Right hindlimb (tissue), 1 donor: ENCODE measurements at regions not wholly inside any gene's neighbourhood (a gene's known extent, or its start where the extent isn't known, plus 50 kb on each side); places are given as distances from the start of the nearest gene placed in this dataset.

Source experiments
- DNase-seq: peaks from one replicate; pipeline ENCODE4 v3.0.0-alpha.2; 2018

DNA sequence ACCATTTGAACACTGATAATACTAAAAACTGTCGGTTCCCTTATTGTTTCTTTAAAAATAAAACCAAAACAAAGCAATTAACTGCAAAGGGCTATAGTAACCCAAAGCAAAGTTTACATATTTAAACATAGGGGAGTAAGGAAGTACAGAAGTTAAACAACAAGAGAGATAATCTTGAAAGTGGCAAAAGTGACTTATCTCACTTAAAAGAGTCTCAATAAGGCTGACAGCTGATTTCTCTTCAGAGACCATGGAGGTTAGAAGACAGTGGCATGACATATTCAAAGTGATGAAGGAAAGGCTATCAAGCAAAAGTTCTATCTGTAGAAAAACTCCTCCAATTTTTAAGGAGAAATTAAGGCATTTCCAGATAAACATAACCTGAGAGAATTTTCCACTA, 233.5 kb upstream of the HDAC9 start:
- no peak for DNase-seq

DNA sequence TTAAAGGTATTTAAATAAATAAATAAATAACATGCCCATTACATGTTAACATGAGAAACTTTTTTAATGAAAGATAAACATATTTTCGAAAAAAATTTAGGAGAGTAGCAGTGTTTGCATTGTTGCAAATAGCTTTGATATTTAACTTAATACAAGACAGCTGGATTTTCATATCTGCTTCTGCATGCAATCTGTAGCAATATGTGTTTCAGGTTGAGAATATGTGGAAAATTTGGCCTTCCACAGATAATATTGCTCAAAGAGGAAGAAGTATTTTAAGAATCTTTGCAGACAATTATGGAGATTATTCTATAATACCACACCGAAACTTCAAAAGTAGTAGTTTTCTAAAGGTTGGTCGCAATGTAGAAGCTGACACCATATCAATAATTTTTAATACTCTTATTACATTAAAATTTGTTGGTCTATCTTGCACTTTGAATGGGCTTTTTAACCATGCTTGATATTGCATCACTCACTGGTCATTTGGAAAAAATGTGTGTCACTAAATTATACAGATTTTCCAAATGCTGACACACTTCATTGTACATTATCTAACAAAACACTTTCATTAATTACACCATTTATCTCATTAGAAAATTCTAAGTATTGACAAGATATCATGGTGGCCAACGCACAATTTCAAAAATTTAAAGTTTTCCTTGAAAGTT, 229.8 kb upstream of the HDAC9 start:
- no peak for DNase-seq

DNA sequence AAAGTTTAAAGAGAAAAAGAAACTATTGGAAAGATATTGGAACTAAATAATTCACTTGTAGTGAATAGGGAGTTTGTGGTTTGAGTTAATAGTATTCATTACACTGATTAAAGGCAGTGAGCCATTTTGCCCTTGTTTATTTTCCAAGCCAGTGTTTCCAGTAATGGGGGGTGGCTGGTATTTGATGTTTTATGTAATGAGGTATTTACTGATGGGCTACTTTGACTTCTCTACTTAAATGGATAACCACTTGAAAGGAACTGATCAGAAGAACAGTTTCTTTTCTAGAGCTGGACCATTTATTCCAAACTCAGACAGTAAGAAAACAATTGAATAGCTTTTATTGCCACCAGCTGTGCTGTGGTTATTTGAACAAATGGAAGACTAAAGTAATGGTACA, 227.0 kb upstream of the HDAC9 start:
- DNase-seq = no peak

DNA sequence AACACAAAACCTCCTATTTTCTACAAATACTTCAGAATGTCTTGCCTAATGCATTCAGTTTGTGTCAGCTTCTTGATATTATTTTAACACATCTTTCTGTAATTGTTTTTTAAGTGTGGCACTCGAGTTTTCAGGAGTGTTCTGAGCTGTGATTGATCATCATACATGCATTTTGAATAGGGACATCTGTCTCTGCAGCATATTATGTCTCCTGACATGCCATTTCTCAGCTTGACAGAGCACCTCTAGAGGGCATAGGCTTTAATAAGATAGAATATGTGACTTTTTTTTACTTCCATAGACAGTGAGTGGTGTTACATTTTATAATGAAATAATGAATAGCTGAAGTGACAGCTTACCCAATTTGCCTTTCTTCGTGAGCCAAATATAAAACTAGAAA, 219.2 kb upstream of the HDAC9 start:
- DNase-seq = no peak

DNA sequence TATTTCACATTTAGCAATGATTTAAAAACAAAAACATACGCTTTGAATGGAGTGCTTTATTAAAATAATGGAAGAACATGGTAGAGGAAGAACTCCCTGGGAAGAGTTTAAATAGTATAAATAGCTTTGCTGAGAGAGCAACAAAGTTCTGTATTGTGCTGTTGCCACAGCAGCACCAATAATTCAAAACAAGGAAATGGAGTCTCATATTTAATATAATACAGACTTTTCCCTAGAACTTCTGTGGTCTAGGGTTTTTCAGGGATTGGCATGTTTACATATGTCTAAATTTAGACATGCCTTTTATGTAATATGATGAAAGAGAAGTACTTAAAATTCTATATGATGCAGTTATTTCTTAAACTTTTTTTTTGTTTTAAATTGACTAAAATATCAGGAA, 217.2 kb upstream of the HDAC9 start:
- no peak for DNase-seq

DNA sequence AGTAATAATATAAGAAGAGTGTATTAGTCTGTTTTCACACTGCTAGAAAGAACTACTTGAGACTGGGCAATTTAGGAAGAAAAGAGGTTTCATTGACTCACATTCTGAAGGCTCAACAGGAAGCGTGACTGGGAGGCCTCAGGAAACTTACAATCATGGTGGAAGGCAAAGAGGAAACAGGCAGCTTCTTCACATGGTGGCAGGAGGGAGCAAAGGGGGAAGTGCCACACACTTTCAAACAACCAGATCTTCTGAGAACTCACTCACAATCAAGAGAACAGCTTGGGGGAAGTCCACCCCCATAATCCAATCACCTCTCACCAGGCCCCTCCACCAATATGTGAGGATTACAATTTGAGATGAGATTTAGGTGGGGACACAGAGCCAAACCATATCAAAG, 212.5 kb upstream of the HDAC9 start:
- no peak for DNase-seq

- no peak for DNase-seq
Measured at GRCh38 chr7:18287482-18287881, 208.1 kb upstream of the HDAC9 start.

- no peak for DNase-seq
Measured at GRCh38 chr7:18288322-18289037, 207.1 kb upstream of the HDAC9 start.

DNA sequence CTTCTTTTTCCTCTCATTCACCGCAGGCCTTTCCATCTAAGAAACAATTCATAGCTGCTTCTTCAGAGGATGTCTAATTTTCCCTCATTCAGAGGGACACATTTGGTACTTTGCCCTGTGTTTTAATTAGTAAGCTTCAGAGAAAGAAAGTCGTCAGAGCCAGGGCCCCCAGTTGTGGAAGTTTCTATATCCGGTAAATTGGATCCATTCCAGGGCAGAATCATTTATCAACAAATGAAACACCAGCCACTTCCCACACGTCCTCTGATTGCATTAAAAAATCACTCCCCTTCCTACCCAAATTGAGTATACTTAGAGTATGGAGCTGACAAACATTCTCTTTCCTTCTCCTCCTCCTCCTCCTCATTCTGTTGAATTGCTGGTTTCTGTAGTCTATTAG, 205.8 kb upstream of the HDAC9 start:
- DNase-seq = no peak

DNA sequence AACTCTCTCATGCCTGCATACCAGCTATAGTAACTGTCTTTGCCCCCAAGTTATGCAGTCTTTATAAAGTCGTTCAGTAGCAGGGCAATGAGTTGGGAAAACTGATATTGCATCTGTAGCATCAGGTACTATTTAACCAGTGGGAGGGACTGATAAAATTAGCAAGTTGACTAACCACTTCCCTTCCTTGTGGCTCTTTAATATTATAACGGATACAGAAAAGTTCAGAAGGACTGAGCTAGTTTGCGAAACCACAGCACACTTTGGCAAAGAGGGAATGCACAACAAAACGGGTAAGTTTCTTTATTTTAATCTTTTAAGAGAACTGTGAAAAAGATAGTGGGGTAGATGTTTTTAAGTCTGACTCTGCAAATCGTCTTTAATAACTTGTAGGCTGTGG, 205.3 kb upstream of the HDAC9 start:
- no peak for DNase-seq

DNA sequence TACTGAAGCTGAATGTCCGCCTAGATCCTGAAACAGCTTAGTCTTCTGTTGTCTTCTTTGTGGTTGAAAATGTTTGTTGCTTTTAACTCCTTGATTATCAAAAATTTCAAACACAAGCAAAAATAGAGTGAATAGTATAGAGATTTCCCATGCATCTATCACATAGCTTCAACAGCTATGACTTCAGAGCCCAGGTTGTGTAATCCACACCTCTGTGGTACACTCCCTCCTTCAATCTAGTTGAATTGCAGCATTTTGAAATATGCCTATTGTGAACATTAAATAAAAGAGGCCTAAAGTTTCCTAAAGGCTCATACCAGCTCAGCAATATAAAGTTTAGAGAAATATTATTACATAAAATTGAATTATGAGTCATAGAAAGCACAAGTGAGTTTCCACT, 204.7 kb upstream of the HDAC9 start:
- no peak for DNase-seq

GRCh38 chr7:18292584-18292983, 203.0 kb upstream of the HDAC9 start:
- DNase-seq = no peak

DNA sequence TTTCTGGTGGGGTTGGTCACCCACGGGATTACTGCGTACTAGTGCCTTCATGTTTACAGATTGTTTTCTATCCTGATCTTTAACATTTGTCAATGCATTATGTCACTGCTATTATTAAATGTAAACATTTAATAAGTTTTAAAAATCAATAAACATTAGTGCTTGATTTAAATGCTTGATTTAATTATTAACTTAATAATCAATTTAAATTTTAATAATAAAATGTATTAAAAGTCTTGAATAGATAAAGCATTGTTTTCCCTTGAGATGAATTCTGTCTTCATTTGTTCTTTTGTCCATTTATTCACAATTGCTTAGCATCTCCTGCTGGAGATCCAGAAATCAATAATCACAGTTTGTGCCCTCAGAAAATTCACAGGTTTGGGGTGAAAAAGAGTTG, 201.8 kb upstream of the HDAC9 start:
- no peak for DNase-seq

DNA sequence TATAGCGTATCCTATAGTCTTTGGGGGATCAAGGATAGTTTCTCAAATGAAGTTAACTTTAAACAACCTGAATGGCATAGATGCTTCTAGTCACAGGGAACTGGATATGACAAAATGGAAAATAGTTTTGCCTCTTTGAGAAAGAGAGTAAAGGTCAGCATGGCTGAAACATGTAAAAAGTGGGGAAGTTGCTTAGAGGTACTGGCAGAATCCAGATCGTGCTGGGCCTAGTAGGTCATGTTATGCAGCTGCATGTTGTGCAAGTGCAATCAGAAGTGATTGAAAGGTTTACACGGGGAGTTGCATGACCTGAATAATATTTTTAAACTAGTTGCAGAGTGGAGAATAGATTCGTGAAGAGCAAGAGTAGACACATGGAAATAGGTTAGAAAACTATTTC, 201.1 kb upstream of the HDAC9 start:
- no peak for DNase-seq

DNA sequence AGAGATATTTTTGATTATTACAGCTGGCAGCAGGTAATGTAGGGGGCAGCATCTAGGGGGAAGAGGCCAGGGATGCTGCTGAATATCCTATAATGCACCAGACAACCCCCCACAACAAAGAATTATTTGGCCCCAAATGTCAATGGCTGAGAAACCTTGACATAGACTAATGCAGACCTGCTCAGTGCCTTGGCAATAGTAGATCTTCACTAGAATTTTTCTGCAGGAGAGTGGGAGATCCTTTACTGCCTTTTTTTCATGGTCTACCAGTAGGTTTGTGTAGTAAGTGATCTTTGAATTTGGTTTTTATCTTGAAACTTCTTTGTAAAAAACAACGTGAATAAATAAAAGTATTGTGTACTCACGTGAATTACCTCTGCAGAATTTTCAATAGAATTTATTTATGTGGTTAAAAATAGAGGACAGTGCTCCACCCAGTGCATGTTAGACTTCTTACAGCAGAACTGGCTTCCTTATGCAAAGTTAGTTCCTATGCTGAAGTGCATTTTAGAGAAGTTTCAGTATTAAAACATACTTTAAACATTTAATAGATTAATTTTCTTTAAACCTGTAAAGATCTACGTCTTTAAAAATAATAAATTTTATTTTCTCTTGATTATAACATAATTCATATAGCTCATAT, 199.6 kb upstream of the HDAC9 start:
- no peak for DNase-seq

- no peak for DNase-seq
Measured at GRCh38 chr7:18302097-18302496, 193.5 kb upstream of the HDAC9 start.

GRCh38 chr7:18305866-18306265, 189.7 kb upstream of the HDAC9 start:
- no peak for DNase-seq

DNA sequence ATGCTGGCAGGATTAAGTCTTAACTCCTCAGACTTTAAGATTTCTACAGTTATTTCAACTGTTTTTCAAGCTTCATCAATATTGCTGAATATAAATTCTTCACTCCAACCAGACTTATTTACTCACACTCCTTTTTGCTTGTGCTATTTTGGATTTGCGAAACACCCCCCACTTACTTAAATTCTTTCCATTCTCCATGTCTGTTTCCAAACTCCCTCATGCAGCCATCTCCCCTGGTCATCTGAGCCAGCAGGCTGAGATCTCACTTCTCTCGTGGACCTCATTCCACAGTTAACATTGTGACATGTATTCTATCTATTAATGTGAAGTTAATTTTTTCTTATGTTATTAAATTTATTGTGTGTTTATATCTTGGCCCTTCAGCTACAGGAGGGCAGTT, 188.9 kb upstream of the HDAC9 start:
- no peak for DNase-seq

- no peak for DNase-seq
Measured at GRCh38 chr7:18308938-18309337, 186.6 kb upstream of the HDAC9 start.

DNA sequence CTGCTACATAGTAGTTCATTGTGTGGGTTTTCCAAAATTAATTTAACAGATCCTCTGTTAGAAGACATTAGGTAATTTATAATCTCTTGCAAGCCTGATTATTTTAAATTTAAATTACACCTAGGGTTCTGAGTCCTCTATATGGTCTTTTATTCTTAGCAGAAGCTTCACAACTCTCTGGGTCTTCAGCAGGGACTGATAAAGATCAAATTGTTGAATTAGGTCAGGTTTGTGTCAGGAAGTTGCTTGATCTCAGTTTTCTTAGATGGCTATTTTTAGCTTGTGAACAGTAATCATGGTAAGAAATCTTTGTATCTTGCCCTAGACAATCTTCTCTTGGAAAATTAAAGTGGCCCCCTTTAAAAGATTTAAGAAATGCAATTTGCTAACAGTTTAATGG, 183.1 kb upstream of the HDAC9 start:
- DNase-seq = no peak

DNA sequence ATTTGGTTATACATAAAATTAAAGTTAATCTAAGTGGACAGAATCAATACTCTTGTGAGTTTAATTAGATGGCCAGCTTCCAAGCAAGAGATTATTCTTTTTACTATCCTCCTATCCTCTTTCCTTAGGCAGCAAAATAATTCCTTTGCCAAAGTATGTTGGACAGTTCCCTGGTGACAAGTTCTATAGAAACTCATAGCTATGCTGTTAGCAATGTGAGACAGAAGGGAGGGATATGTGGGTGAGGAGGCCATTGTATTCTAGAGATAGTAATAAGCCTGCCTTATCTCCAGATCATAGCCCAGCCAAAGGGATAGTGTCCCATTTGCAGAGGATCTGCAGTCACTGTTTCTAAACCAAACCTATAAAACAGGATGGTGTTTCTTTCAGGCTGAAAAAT, 181.6 kb upstream of the HDAC9 start:
- no peak for DNase-seq

GRCh38 chr7:18315241-18315640, 180.3 kb upstream of the HDAC9 start:
- no peak for DNase-seq

GRCh38 chr7:18317941-18318340, 177.6 kb upstream of the HDAC9 start:
- no peak for DNase-seq

DNA sequence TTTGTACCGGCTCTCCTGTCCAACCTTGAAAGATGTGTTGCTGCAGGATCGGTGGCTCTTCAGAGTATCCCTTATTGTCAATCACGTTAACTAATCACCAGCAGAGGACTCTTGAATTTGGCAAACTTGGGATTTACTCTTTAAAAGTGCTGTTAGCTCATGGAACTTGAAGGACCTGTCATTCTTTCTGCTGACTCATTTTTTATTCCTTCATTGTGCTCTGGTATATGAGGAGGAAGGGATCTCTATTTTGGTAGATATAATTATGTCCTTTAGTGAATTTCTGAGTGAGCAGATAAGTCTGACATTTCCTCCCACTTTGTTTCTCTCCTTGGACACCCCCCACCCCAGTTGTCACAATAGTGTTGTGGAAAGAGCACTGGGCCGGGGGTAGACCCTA, 175.1 kb upstream of the HDAC9 start:
- DNase-seq = no peak
